NCI-H146 (cell line): ENCODE measurements at regions not wholly inside any gene's neighbourhood (a gene's known extent, or its start where the extent isn't known, plus 50 kb on each side); places are given as distances from the start of the nearest gene placed in this dataset.
"Not testable (repeated sequence)": the region's sequence is repeated elsewhere in the genome, so short reads cannot be mapped to it uniquely, and the experiment has no call there.

Experiments used
- DNase-seq: peaks from one replicate; lab custom pipeline; 2025; lab: John Stamatoyannopoulos, UW

- no peak for DNase-seq
Measured at GRCh38 chr9:119924736-119925135, 555.5 kb upstream of the BRINP1 start.

DNA sequence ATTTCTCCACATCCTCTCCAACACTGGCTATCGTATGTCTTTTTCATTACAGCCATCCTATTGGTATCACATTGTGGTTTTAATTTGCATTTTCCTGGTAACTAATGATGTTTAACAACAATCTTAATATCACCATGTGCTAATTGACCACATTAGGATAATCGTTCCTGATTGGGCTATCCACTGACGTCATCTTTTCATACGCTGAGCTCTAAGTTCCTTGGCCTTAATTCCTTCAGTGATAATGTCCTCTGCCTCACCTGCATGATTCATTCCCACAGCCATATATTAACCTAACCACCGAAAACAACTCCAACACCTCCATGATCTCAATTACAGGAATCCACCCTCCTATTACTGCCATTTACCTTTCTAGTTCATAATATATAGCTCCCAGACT is 547.9 kb upstream of the BRINP1 start:
- DNase-seq, result no peak

DNA sequence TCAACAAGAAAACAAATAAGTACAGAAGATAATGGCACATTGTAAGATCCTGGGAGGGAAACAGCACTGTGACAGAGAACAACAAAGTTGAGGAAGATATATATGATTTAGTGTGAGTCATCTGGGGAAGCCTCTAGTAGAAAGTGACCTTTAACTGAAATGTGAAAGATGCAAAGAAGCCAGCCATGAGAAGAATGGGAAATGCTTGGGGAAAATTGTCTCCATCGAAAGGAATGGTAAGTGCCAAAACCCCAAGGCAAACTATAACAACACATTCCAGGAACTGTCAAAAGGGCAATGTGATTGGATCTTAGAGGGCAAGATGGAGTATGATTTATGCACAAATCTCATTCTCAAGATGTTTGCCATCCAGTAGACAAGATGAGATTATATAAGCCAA is 537.8 kb upstream of the BRINP1 start:
- no peak for DNase-seq

GRCh38 chr9:119905724-119906123 is 536.5 kb upstream of the BRINP1 start:
- no peak for DNase-seq

GRCh38 chr9:119903851-119904250 is 534.6 kb upstream of the BRINP1 start:
- no peak for DNase-seq

- DNase-seq, result no peak
Measured at GRCh38 chr9:119902611-119903010, 533.4 kb upstream of the BRINP1 start.

DNA sequence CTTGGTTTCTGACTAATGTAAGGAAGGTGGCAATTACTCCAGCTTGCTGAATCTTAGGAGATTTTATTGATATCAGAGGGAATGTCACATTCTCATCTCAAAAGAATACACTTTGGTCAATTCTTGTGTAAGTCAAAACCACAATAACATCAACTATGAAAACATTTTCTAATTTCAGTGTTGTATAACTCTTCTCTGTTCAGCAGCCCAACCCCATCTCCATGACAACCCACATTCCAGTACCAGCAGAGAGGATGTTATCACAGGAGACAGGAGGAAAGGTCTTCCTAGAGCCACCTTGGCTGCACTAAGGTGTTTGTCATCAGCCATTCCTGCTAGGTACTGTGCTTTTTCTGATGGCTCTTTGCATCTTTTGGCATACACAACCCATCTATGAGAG is 529.1 kb upstream of the BRINP1 start:
- no peak for DNase-seq

- DNase-seq, result no peak
Measured at GRCh38 chr9:119884438-119884837, 515.2 kb upstream of the BRINP1 start.

GRCh38 chr9:119881898-119882297 is 512.7 kb upstream of the BRINP1 start:
- DNase-seq, result no peak

GRCh38 chr9:119880361-119880760 is 511.1 kb upstream of the BRINP1 start:
- no peak for DNase-seq

GRCh38 chr9:119877306-119877705 is 508.1 kb upstream of the BRINP1 start:
- no peak for DNase-seq

DNA sequence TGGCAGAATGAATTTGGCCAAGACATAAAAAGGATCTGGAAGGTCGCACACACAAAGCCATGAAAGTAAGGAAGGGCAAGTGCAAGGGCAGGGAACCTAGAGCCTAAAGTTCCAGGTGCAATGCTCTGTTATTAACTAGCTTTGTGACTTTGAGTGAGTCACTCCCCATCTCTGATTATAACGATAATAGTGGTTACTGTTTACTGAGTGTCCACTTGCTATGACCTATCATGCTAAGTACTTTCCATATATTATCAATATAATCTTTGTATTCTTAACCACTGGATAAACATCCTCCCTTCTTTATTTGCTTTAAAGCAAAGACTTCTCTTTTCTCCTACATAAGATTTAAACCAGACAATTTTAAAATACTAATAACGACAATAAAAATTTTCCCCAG is 504.6 kb upstream of the BRINP1 start:
- DNase-seq, result no peak

- not testable (repeated sequence) for DNase-seq
Measured at GRCh38 chr9:119870251-119870650, 501.0 kb upstream of the BRINP1 start.

- DNase-seq, result peak; percentile 4
Measured at GRCh38 chr9:119868694-119869093, 499.5 kb upstream of the BRINP1 start.

DNA sequence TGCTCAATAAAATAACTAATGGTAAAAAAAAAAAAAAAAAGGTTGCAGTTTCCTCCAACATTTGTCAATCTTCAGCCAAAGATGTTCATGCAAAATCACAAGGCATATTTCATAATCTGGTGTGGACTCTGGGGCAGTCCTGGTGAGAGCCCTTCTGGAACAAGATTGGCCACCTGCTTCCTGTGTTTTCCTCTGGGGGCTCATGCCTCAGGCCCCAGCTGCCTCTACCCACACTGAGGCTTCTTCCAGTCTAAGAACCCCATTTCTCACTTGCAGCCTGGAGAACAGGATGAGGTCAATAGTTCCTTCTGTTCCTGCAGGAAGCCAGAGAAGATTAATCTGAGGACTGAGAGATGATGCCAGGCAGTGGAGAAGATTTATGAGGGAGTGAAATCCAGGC is 492.6 kb upstream of the BRINP1 start:
- no peak for DNase-seq

- DNase-seq, result no peak
Measured at GRCh38 chr9:119859128-119859527, 489.9 kb upstream of the BRINP1 start.

DNA sequence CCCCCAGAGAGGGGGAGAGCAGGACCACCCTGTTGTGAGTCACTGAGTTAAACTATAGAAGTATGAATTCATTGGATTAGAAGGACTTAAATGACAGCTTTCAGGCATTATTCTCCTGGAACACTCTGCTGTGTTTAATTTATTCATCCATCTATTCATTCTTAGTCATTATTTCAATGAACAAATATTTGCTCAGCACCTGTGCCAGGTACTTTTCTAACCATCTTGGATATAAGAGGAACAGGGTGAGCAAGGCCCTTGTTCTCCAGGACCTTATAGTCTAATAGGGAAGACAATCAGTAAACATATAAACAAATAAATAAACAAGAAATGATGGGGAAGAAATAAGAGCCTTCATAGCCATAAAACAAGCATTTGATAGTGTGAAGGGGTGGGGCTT is 483.9 kb upstream of the BRINP1 start:
- DNase-seq, result no peak

DNA sequence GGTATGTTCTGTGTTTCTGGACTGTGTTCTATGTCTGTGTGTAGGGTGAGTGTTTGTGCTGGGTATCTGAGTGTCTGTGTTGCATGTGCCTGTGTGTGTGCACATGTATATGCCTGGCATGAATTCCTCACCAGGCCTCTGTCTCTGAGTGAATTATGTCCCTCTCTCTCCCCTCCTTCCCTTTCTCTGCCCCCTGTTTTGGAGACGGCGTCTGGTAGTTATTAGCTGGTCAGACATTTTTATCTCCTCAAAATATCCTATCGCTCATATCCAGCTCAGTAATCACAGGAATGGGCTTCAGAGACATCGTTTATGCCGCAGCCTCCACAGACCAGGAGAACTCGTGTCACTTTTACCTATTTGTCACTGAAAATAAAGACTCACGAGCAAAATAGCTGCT is 483.2 kb upstream of the BRINP1 start:
- no peak for DNase-seq

GRCh38 chr9:119844431-119844830 is 475.2 kb upstream of the BRINP1 start:
- no peak for DNase-seq

DNA sequence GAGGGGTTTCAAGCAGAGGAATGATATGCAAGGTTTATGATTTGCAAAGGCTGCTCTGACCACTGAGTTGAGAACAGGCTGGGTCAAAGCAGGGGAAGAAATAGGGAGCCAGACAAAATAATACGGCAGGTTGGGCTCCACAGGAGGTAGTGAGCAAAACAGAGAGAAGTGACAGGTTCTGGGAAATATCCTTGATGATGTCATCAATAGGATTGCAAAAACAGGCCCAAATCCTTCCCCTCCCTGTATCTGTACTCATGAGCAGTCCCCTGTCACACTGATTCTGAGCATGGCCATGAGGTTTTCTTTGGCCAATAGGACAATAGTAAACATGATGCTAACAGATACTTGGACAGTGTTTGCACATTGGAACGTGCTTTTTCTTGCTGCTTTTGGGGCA is 471.8 kb upstream of the BRINP1 start:
- no peak for DNase-seq

- no peak for DNase-seq
Measured at GRCh38 chr9:119839888-119840287, 470.7 kb upstream of the BRINP1 start.

GRCh38 chr9:119838210-119838609 is 469.0 kb upstream of the BRINP1 start:
- no peak for DNase-seq

DNA sequence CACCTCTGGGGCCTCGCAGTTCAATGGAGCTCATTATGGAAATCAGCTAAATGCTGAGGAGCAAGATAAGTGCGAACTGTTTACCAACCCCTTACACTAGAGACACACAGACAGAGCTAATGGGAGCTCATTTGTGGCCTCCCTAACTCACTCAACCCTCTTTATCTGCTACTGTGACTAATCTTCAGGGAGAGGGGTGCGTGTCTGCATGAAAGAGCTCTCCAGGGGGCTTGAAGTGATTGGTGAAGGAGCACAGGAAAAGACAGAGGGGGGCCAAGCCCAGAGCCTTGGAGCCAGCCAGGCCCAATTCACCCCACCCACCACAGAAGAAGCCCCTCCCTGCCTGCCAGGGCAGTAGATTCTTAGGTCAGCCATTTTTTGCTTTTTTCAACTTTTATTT is 466.8 kb upstream of the BRINP1 start:
- no peak for DNase-seq

- no peak for DNase-seq
Measured at GRCh38 chr9:119834064-119834620, 464.9 kb upstream of the BRINP1 start.

DNA sequence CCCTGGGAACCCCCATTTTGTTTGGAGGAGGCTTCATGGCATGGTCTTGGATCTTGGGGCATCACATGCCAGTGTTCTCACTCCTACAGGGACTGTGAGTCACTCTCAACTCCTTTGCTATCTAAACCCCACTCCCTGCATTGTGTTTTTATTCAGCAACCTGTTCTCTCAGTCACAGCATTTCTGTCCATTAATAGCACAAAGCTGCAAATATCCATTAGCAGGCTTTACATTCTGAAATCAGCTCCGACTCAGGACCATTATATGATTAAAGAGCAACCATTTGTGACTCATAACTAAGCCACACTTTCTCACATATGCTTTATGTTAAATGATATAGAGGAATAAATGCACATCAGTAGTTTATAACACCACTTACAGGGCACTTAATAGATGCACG is 462.1 kb upstream of the BRINP1 start:
- no peak for DNase-seq
